Rectal smooth muscle tissue (tissue), 1 donor: ENCODE measurements at regions not wholly inside any gene's neighbourhood (a gene's known extent, or its start where the extent isn't known, plus 50 kb on each side); places are given as distances from the start of the nearest gene placed in this dataset.

Experiments used
- H3K27ac ChIP-seq: one replicate; pipeline ENCODE4 v1.7.0; 2013; ENCODE audit warnings: low read depth, low read length, inconsistent platforms
- H3K27me3 ChIP-seq: one replicate; pipeline ENCODE4 v1.7.0; 2013; ENCODE audit warnings: low read length; ENCODE audit not compliant: control insufficient read depth, insufficient read depth
- H3K36me3 ChIP-seq: one replicate; pipeline ENCODE4 v1.7.0; 2013; ENCODE audit warnings: low read length; ENCODE audit not compliant: control insufficient read depth, insufficient read depth
- H3K4me1 ChIP-seq: one replicate; pipeline ENCODE4 v1.7.0; 2013; ENCODE audit warnings: low read length; ENCODE audit not compliant: control insufficient read depth, insufficient read depth
- H3K4me3 ChIP-seq: one replicate; pipeline ENCODE4 v1.7.0; 2013; ENCODE audit warnings: low read length
- H3K9ac ChIP-seq: one replicate; pipeline ENCODE4 v1.7.0; 2013; ENCODE audit warnings: low read length

- Histone ChIP-seq H3K4me1 (no peaks in the 10 kb centered on the region), H3K27me3 (no peaks in the 10 kb centered on the region), H3K36me3 (no peaks in the 10 kb centered on the region), H3K4me3 (no peak overlapping the region), H3K9ac (no peak overlapping the region), H3K27ac (no peak overlapping the region)
These were observed 258.7 kb upstream of the CLINT1 start for GRCh38 chr5:158117467-158118160.

- no peak overlapping the region for H3K27ac ChIP-seq
- no peaks in the 10 kb centered on the region for H3K27me3 ChIP-seq
- no peaks in the 10 kb centered on the region for H3K36me3 ChIP-seq
- H3K4me1 ChIP-seq: no peaks in the 10 kb centered on the region
- H3K4me3 ChIP-seq: no peak overlapping the region
- no peak overlapping the region for H3K9ac ChIP-seq
These were observed 258.0 kb upstream of the CLINT1 start for GRCh38 chr5:158116965-158117364.

GRCh38 chr5:158115468-158115867 is 256.5 kb upstream of the CLINT1 start:
- Histone ChIP-seq H3K4me1 (no peaks in the 10 kb centered on the region), H3K4me3 (no peak overlapping the region), H3K9ac (no peak overlapping the region), H3K36me3 (no peaks in the 10 kb centered on the region), H3K27me3 (no peaks in the 10 kb centered on the region), H3K27ac (no peak overlapping the region)

GRCh38 chr5:158108177-158108576 is 249.2 kb upstream of the CLINT1 start:
- H3K27ac ChIP-seq: no peak overlapping the region
- no peaks in the 10 kb centered on the region for H3K4me1 ChIP-seq
- H3K4me3 ChIP-seq: no peak overlapping the region
- no peaks in the 10 kb centered on the region for H3K27me3 ChIP-seq
- no peak overlapping the region for H3K9ac ChIP-seq
- no peaks in the 10 kb centered on the region for H3K36me3 ChIP-seq

- Histone ChIP-seq H3K4me3 (no peak overlapping the region), H3K36me3 (no peaks in the 10 kb centered on the region), H3K9ac (no peak overlapping the region), H3K4me1 (no peaks in the 10 kb centered on the region), H3K27me3 (no peaks in the 10 kb centered on the region), H3K27ac (no peak overlapping the region)
These were observed 241.5 kb upstream of the CLINT1 start for GRCh38 chr5:158100373-158100888.

GRCh38 chr5:158099571-158100105 is 240.7 kb upstream of the CLINT1 start:
- no peak overlapping the region for H3K4me3 ChIP-seq
- no peaks in the 10 kb centered on the region for H3K4me1 ChIP-seq
- H3K27ac ChIP-seq: no peak overlapping the region
- no peaks in the 10 kb centered on the region for H3K36me3 ChIP-seq
- H3K27me3 ChIP-seq: no peaks in the 10 kb centered on the region
- no peak overlapping the region for H3K9ac ChIP-seq

GRCh38 chr5:158096835-158097234 is 237.9 kb upstream of the CLINT1 start:
- Histone ChIP-seq H3K4me3 (no peak overlapping the region), H3K36me3 (no peaks in the 10 kb centered on the region), H3K4me1 (no peaks in the 10 kb centered on the region), H3K9ac (no peak overlapping the region), H3K27me3 (no peaks in the 10 kb centered on the region), H3K27ac (no peak overlapping the region)

- Histone ChIP-seq H3K36me3 (no peaks in the 10 kb centered on the region), H3K27ac (no peak overlapping the region)
These were observed 227.9 kb upstream of the CLINT1 start for GRCh38 chr5:158086856-158087255.

GRCh38 chr5:158084292-158084691 is 225.3 kb upstream of the CLINT1 start:
- no peak overlapping the region for H3K4me3 ChIP-seq
- no peak overlapping the region for H3K9ac ChIP-seq
- H3K27me3 ChIP-seq: no peaks in the 10 kb centered on the region
- H3K36me3 ChIP-seq: no peaks in the 10 kb centered on the region
- no peaks in the 10 kb centered on the region for H3K4me1 ChIP-seq
- H3K27ac ChIP-seq: no peak overlapping the region

More at GRCh38 chr5:158086856-158087255, 227.9 kb upstream of the CLINT1 start:
- H3K9ac ChIP-seq: no peak overlapping the region
- H3K4me3 ChIP-seq: no peak overlapping the region
- no peaks in the 10 kb centered on the region for H3K27me3 ChIP-seq
- no peaks in the 10 kb centered on the region for H3K4me1 ChIP-seq

- Histone ChIP-seq H3K36me3 (no peaks in the 10 kb centered on the region), H3K9ac (no peak overlapping the region), H3K27ac (no peak overlapping the region), H3K27me3 (no peaks in the 10 kb centered on the region), H3K4me1 (no peaks in the 10 kb centered on the region), H3K4me3 (no peak overlapping the region)
These were observed 223.8 kb upstream of the CLINT1 start for GRCh38 chr5:158082696-158083287.

GRCh38 chr5:158080112-158080511 is 221.2 kb upstream of the CLINT1 start:
- H3K9ac ChIP-seq: no peak overlapping the region
- H3K36me3 ChIP-seq: no peaks in the 10 kb centered on the region
- no peaks in the 10 kb centered on the region for H3K27me3 ChIP-seq

GRCh38 chr5:158079097-158079496 is 220.2 kb upstream of the CLINT1 start:
- Histone ChIP-seq H3K27ac (no peak overlapping the region), H3K4me1 (no peaks in the 10 kb centered on the region), H3K36me3 (no peaks in the 10 kb centered on the region), H3K9ac (no peak overlapping the region), H3K4me3 (no peak overlapping the region), H3K27me3 (no peaks in the 10 kb centered on the region)

More at GRCh38 chr5:158080112-158080511, 221.2 kb upstream of the CLINT1 start:
- no peak overlapping the region for H3K4me3 ChIP-seq
- H3K27ac ChIP-seq: no peak overlapping the region
- no peaks in the 10 kb centered on the region for H3K4me1 ChIP-seq
